K562 (cell line): ENCODE measurements at regions not wholly inside any gene's neighbourhood (a gene's known extent, or its start where the extent isn't known, plus 50 kb on each side); places are given as distances from the start of the nearest gene placed in this dataset.

ENCODE experiments used
- CBFA2T2 ChIP-seq: fragments of 450-650 bp; conservative IDR thresholded peaks from 2 replicates; pipeline ENCODE4 v1.6.1; 2017; ENCODE audit warnings: mild to moderate bottlenecking
- CC2D1A ChIP-seq: fragments of 450-650 bp; IDR thresholded peaks from 2 replicates; pipeline ENCODE4 v1.6.1; 2017; ENCODE audit warnings: mild to moderate bottlenecking
- CREB1 ChIP-seq, 2 experiments: sonication (generic) in 1 of 2; formaldehyde crosslinking in 1 of 2; IDR thresholded peaks; 2 replicates each; pipeline versions ENCODE4 v1.6.1 to v1.8.0; 2012 to 2022; ENCODE audit warnings: inconsistent platforms in 1 of 2, mild to moderate bottlenecking in 1 of 2, missing genetic modification reagents in 1 of 2, moderate library complexity in 1 of 2
- E2F1 ChIP-seq: sonication (generic); formaldehyde crosslinking; IDR thresholded peaks from 2 replicates; pipeline ENCODE4 v1.8.1; 2023; ENCODE audit warnings: mild to moderate bottlenecking, missing genetic modification reagents, moderate library complexity
- HINFP ChIP-seq: fragments of 450-650 bp; conservative IDR thresholded peaks from 2 replicates; pipeline ENCODE4 v1.6.1; 2016; ENCODE audit warnings: missing genetic modification characterization, low read depth, mild to moderate bottlenecking, control low read depth, missing compliant biosample characterization
- HIVEP1 ChIP-seq: fragments of 250-450 bp; sonication (Bioruptor Pico); IDR thresholded peaks from 2 replicates; pipeline ENCODE4 v1.4.0; 2020; ENCODE audit warnings: mild to moderate bottlenecking
- RCOR1 ChIP-seq, 2 experiments: IDR thresholded peaks; 2 replicates each; pipeline ENCODE4 v1.6.1; 2012; ENCODE audit warnings: low read depth in 2 of 2, low read length in 2 of 2, borderline replicate concordance in 1 of 2, improper control_type of control experiment in 1 of 2
- TAF1 ChIP-seq: IDR thresholded peaks from 2 replicates; pipeline ENCODE4 v1.6.1; 2011; ENCODE audit warnings: mild to moderate bottlenecking, low read length, moderate library complexity; ENCODE audit not compliant: insufficient read depth, control insufficient read depth, severe bottlenecking; ENCODE audit errors: extremely low read depth
- TAL1 ChIP-seq: fragments of 450-650 bp; IDR thresholded peaks from 2 replicates; pipeline ENCODE4 v1.6.1; 2016; ENCODE audit warnings: mild to moderate bottlenecking
- THRA ChIP-seq: fragments of 450-650 bp; IDR thresholded peaks from 2 replicates; pipeline ENCODE4 v1.6.1; 2017; ENCODE audit warnings: mild to moderate bottlenecking, moderate library complexity
- ZBTB11 ChIP-seq, 3 experiments: fragments of 200-800 bp in 1 of 3; fragments of 250-450 bp in 1 of 3; fragments of 450-650 bp in 1 of 3; sonication (Bioruptor Pico) in 1 of 3; sonication (Bioruptor generic) in 1 of 3; formaldehyde crosslinking in 1 of 3; IDR thresholded peaks; 2 replicates each; pipeline versions ENCODE4 v1.6.1 to v1.8.0; 2016 to 2022; ENCODE audit warnings: mild to moderate bottlenecking in 2 of 3, missing genetic modification characterization in 2 of 3, missing compliant biosample characterization in 1 of 3, moderate library complexity in 1 of 3
- ZEB2 ChIP-seq: fragments of 450-650 bp; IDR thresholded peaks from 2 replicates; pipeline ENCODE4 v1.6.1; 2016

GRCh38 chr2:17122887-17123501 lies 395.2 kb downstream of the RAD51AP2 start (continued):
- TF ChIP-seq HIVEP1 (CRISPR knock-in tag): 0 out of 2 replicates have a peak, but pooled peaks have one; percentile 17
- no peak for TF ChIP-seq E2F1 (CRISPR knock-in tag)
- peak; percentile 37; the same call in 1 of the 2 replicates for TF ChIP-seq CREB1 (IDR thresholded peaks at IDR 0.05)
- TF ChIP-seq CREB1 (CRISPR knock-in tag; IDR thresholded peaks at IDR 0.05): no peak
- TF ChIP-seq CC2D1A: peak; percentile 84
- peak; percentile 55; the same call in 1 of the 2 replicates for TF ChIP-seq ZEB2
- no peak for TF ChIP-seq THRA
- TF ChIP-seq HINFP (tag): no peak
- TF ChIP-seq CBFA2T2: peak; percentile 92
- peak in 1 of 3 experiments; percentile 64; a peak in 2 of 6 replicates for TF ChIP-seq ZBTB11 (CRISPR knock-in tag; IDR thresholded peaks at IDR 0.05)
- peak in 1 of 2 experiments; percentile 98; a peak in 2 of 4 replicates for TF ChIP-seq RCOR1 (IDR thresholded peaks at IDR 0.05; ENCODE audit: borderline replicate concordance in 1 of 2, low read depth in 2 of 2, low read length in 2 of 2)
- TF ChIP-seq TAF1: peak; percentile 18
- TF ChIP-seq TAL1: peak; percentile 95
